Neural progenitor cell (in vitro differentiated cells): ENCODE measurements at regions not wholly inside any gene's neighbourhood (a gene's known extent, or its start where the extent isn't known, plus 50 kb on each side); places are given as distances from the start of the nearest gene placed in this dataset.

ENCODE experiments used
- CTCF ChIP-seq: fragments of 200-600 bp; sonication (generic); IDR thresholded peaks from 2 replicates; pipeline ENCODE4 v1.5.1; 2017; ENCODE audit warnings: antibody characterized with exemption, mild to moderate bottlenecking
- EZH2 ChIP-seq: fragments of 200-600 bp; sonication (generic); IDR thresholded peaks from 2 replicates; pipeline ENCODE4 v1.6.1; 2017; ENCODE audit warnings: antibody characterized with exemption, mild to moderate bottlenecking, moderate library complexity

GRCh38 chr2:88855620-88856408, 164.3 kb downstream of the RPIA start:
- TF ChIP-seq CTCF (no peak), EZH2 (no peak)
